OCI-LY7 (cell line): ENCODE measurements at regions not wholly inside any gene's neighbourhood (a gene's known extent, or its start where the extent isn't known, plus 50 kb on each side); places are given as distances from the start of the nearest gene placed in this dataset.

Experiments
- BruUV-seq: library from RNA; stranded (reverse); fragments of 400-500 nt; replicated peaks from 2 replicates; lab custom pipeline; 2021; lab: Mats Ljungman, UMichigan
- CTCF ChIA-PET: fragments of 300-600 bp; sonication (Branson Sonifier 250); formaldehyde crosslinking; loops from one replicate; lab custom pipeline; 2022; ENCODE audit warnings: antibody characterized with exemption; ENCODE audit not compliant: unreplicated experiment; lab: Charles Lee
- POLR2A ChIA-PET: fragments of 300-600 bp; sonication (Branson Sonifier 250); formaldehyde crosslinking; loops from one replicate; lab custom pipeline; 2022; ENCODE audit warnings: antibody characterized with exemption; lab: Charles Lee
- DNase-seq: peaks from one replicate; pipeline ENCODE4 v3.0.0-alpha.2; 2015; ENCODE audit warnings: low spot score
- H2AFZ ChIP-seq: fragments of 200-600 bp; sonication (generic), shearing (Covaris generic); 2 replicates; pipeline ENCODE4 v1.6.1; 2014; ENCODE audit warnings: mild to moderate bottlenecking, antibody characterized with exemption, low read length, moderate library complexity
- H3K27ac ChIP-seq: fragments of 200-600 bp; sonication (generic); 2 replicates; pipeline ENCODE4 v1.5.1; 2014; ENCODE audit warnings: mixed run types, low read depth, mild to moderate bottlenecking, moderate library complexity, low read length, inconsistent platforms; ENCODE audit not compliant: poor library complexity, severe bottlenecking
- H3K36me3 ChIP-seq: fragments of 200-600 bp; sonication (generic); 2 replicates; pipeline ENCODE4 v1.6.1; 2014; ENCODE audit warnings: mild to moderate bottlenecking, antibody characterized with exemption, low read length, moderate library complexity, mixed read lengths; ENCODE audit not compliant: insufficient read depth
- H3K4me1 ChIP-seq: fragments of 200-600 bp; sonication (generic); 2 replicates; pipeline ENCODE4 v1.5.1; 2014; ENCODE audit warnings: mild to moderate bottlenecking, low read length; ENCODE audit not compliant: insufficient read depth, poor library complexity, severe bottlenecking
- H3K4me2 ChIP-seq: fragments of 200-600 bp; sonication (generic); 2 replicates; pipeline ENCODE4 v1.6.1; 2014; ENCODE audit warnings: mild to moderate bottlenecking, low read length
- H3K4me3 ChIP-seq: fragments of 200-600 bp; sonication (generic); 2 replicates; pipeline ENCODE4 v1.5.1; 2014; ENCODE audit warnings: mild to moderate bottlenecking, low read depth, low read length; ENCODE audit not compliant: poor library complexity, severe bottlenecking
- H3K79me2 ChIP-seq: fragments of 200-600 bp; sonication (generic); 2 replicates; pipeline ENCODE4 v1.6.1; 2016; ENCODE audit warnings: low read depth, mild to moderate bottlenecking, low read length, moderate library complexity, mixed read lengths; ENCODE audit not compliant: insufficient read depth
- H3K9me2 ChIP-seq: fragments of 200-600 bp; sonication (generic); 2 replicates; pipeline ENCODE4 v1.6.1; 2016; ENCODE audit warnings: mild to moderate bottlenecking, low read length, mixed read lengths; ENCODE audit not compliant: insufficient read depth
- H3K9me3 ChIP-seq: fragments of 200-600 bp; sonication (generic); 2 replicates; pipeline ENCODE4 v1.6.1; 2014; ENCODE audit warnings: mild to moderate bottlenecking, mixed run types, low read length, mixed read lengths
- H4K20me1 ChIP-seq: fragments of 200-600 bp; sonication (generic); 2 replicates; pipeline ENCODE4 v1.6.1; 2014; ENCODE audit warnings: mild to moderate bottlenecking, antibody characterized with exemption, low read length, moderate library complexity, mixed read lengths; ENCODE audit not compliant: insufficient read depth
- CTCF ChIP-seq: fragments of 200-600 bp; sonication (generic); conservative IDR thresholded peaks from 2 replicates; pipeline ENCODE4 v1.5.1; 2014; ENCODE audit warnings: mild to moderate bottlenecking, antibody characterized with exemption, low read length, moderate library complexity, mixed read lengths
- EZH2phosphoT487 ChIP-seq: fragments of 200-600 bp; sonication (generic); IDR thresholded peaks from 2 replicates; pipeline ENCODE4 v1.6.1; 2018; ENCODE audit warnings: low read depth, borderline replicate concordance, mild to moderate bottlenecking, mixed run types, antibody characterized with exemption, low read length, moderate library complexity, mixed read lengths
- intact Hi-C: fragments of 100-400 bp; cut with micrococcal nuclease; formaldehyde crosslinking; loops from one replicate; pipeline ENCODE4 v1.10.0; 2022; ENCODE audit not compliant: unreplicated experiment

GRCh38 chrX:7690842-7691241 is 152.1 kb upstream of the VCX start:
- no peaks in the 10 kb centered on the region for H4K20me1 ChIP-seq
- ChIA-PET POLR2A (no interaction called here), CTCF (no interaction called here)
- no TSS peak for BruUV-seq
- H3K9me3 ChIP-seq, result no peaks in the 10 kb centered on the region
- no peak for TF ChIP-seq CTCF
- no peak for TF ChIP-seq EZH2phosphoT487
- no peaks in the 10 kb centered on the region for H3K9me2 ChIP-seq
- no peak overlapping the region for H3K27ac ChIP-seq
- no peaks in the 10 kb centered on the region for H3K36me3 ChIP-seq
- no peak overlapping the region for H3K4me2 ChIP-seq
- H3K79me2 ChIP-seq, result no peaks in the 10 kb centered on the region
- H2AFZ ChIP-seq, result no peak overlapping the region
- DNase-seq, result no peak
- no peaks in the 10 kb centered on the region for H3K4me1 ChIP-seq
- H3K4me3 ChIP-seq, result no peak overlapping the region
- intact Hi-C loops, result no loop called here

GRCh38 chrX:7689791-7690412 is 153.1 kb upstream of the VCX start:
- ChIA-PET POLR2A (no interaction called here), CTCF (no interaction called here)
- no peak overlapping the region for H3K4me2 ChIP-seq
- no peaks in the 10 kb centered on the region for H3K79me2 ChIP-seq
- no peak for DNase-seq
- TF ChIP-seq EZH2phosphoT487 (no peak), CTCF (no peak)
- H3K36me3 ChIP-seq, result no peaks in the 10 kb centered on the region
- no peak overlapping the region for H3K4me3 ChIP-seq
- no peaks in the 10 kb centered on the region for H3K9me2 ChIP-seq
- no peak overlapping the region for H3K27ac ChIP-seq
- no TSS peak for BruUV-seq
- H3K9me3 ChIP-seq, result no peaks in the 10 kb centered on the region
- H3K4me1 ChIP-seq, result no peaks in the 10 kb centered on the region
- intact Hi-C loops, result no loop called here
- no peak overlapping the region for H2AFZ ChIP-seq
- H4K20me1 ChIP-seq, result no peaks in the 10 kb centered on the region

- no peaks in the 10 kb centered on the region for H3K4me1 ChIP-seq
- H3K27ac ChIP-seq, result no peak overlapping the region
- no peak overlapping the region for H3K4me2 ChIP-seq
- no TSS peak for BruUV-seq
- no peak overlapping the region for H2AFZ ChIP-seq
- ChIA-PET POLR2A (no interaction called here), CTCF (no interaction called here)
- no peaks in the 10 kb centered on the region for H3K36me3 ChIP-seq
- no peaks in the 10 kb centered on the region for H3K9me3 ChIP-seq
- intact Hi-C loops, result no loop called here
- no peaks in the 10 kb centered on the region for H3K9me2 ChIP-seq
- H3K79me2 ChIP-seq, result no peaks in the 10 kb centered on the region
- TF ChIP-seq CTCF (no peak), EZH2phosphoT487 (no peak)
- no peak for DNase-seq
- H4K20me1 ChIP-seq, result no peaks in the 10 kb centered on the region
- H3K4me3 ChIP-seq, result no peak overlapping the region
These were observed 162.8 kb upstream of the VCX start for GRCh38 chrX:7680181-7680580.
